Activated CD8-positive, alpha-beta T cell treated with anti-CD3 and anti-CD28 coated beads for 36 hours (primary cell): ENCODE measurements at regions not wholly inside any gene's neighbourhood (a gene's known extent, or its start where the extent isn't known, plus 50 kb on each side); places are given as distances from the start of the nearest gene placed in this dataset.

Experiments used
- ATAC-seq: fragments of 200-7000 bp; cut with Tn5 transposase; one replicate; pipeline ENCODE4 v1.10.0; 2021; ENCODE audit warnings: mild to moderate bottlenecking, moderate library complexity
- CTCF ChIA-PET: fragments of 350-600 bp; sonication (Branson Sonifier 250); formaldehyde crosslinking; loops from one replicate; lab custom pipeline; 2021; ENCODE audit warnings: antibody characterized with exemption; lab: Charles Lee
- POLR2A ChIA-PET: fragments of 350-600 bp; sonication (Branson Sonifier 250); formaldehyde crosslinking; loops from one replicate; lab custom pipeline; 2021; ENCODE audit warnings: antibody characterized with exemption; lab: Charles Lee
- DNase-seq: peaks from one replicate; pipeline ENCODE4 v3.0.0-alpha.2; 2020
- H3K27ac Mint-ChIP-seq: one replicate; pipeline ENCODE4 v1.8.0; 2021; ENCODE audit warnings: mild to moderate bottlenecking, mixed read lengths
- H3K27me3 Mint-ChIP-seq: one replicate; pipeline ENCODE4 v1.8.0; 2021; ENCODE audit warnings: mixed read lengths
- H3K36me3 Mint-ChIP-seq: one replicate; pipeline ENCODE4 v1.8.0; 2021; ENCODE audit warnings: low read depth, mixed read lengths
- H3K4me1 Mint-ChIP-seq: one replicate; pipeline ENCODE4 v1.8.0; 2021; ENCODE audit warnings: low read depth, mixed read lengths
- H3K4me3 Mint-ChIP-seq: one replicate; pipeline ENCODE4 v1.8.0; 2021; ENCODE audit warnings: mild to moderate bottlenecking, moderate library complexity, mixed read lengths
- H3K9me3 Mint-ChIP-seq: one replicate; pipeline ENCODE4 v1.8.0; 2021; ENCODE audit warnings: mixed read lengths
- CTCF ChIP-seq: fragments of 200-600 bp; IDR thresholded peaks from one replicate; pipeline ENCODE4 v1.8.0; 2022; ENCODE audit warnings: antibody characterized with exemption, mild to moderate bottlenecking
- intact Hi-C: fragments of 100-400 bp; cut with micrococcal nuclease; formaldehyde crosslinking; loops from one replicate; pipeline ENCODE4 v1.10.0; 2022

- Mint-ChIP-seq H3K27ac (no peak overlapping the region), H3K9me3 (no peaks in the 10 kb centered on the region), H3K36me3 (no peaks in the 10 kb centered on the region), H3K4me3 (no peak overlapping the region), H3K4me1 (no peaks in the 10 kb centered on the region), H3K27me3 (no peaks in the 10 kb centered on the region)
- ChIA-PET CTCF (no interaction called here), POLR2A (no interaction called here)
- DNase-seq (no peak), ATAC-seq (no peak)
- intact Hi-C loops, result no loop called here
- no peak for TF ChIP-seq CTCF
Observed at GRCh38 chr14:83331513-83331912, 1797.9 kb upstream of the SEL1L start.

GRCh38 chr14:83342590-83342989 lies 1808.9 kb upstream of the SEL1L start:
- POLR2A ChIA-PET, result no interaction called here
- H3K36me3 Mint-ChIP-seq, result no peaks in the 10 kb centered on the region
- TF ChIP-seq CTCF, result no peak
- no peak overlapping the region for H3K27ac Mint-ChIP-seq
- no peaks in the 10 kb centered on the region for H3K27me3 Mint-ChIP-seq
- ATAC-seq (no peak), DNase-seq (no peak)
- intact Hi-C loops, result no loop called here
- H3K4me1 Mint-ChIP-seq, result no peaks in the 10 kb centered on the region
- no peak overlapping the region for H3K4me3 Mint-ChIP-seq
- peaks cover 13% of the 10 kb centered on the region for H3K9me3 Mint-ChIP-seq
- CTCF ChIA-PET, result interaction anchor here (1.4 kb wide), 1 partner anchor 17 kb away, joined by 3 read pairs; no protein-coding TSS in a partner anchor

GRCh38 chr14:83347874-83348273 lies 1814.2 kb upstream of the SEL1L start:
- Mint-ChIP-seq H3K9me3 (peaks cover 9% of the 10 kb centered on the region), H3K4me3 (no peak overlapping the region), H3K27me3 (no peaks in the 10 kb centered on the region), H3K36me3 (no peaks in the 10 kb centered on the region), H3K4me1 (no peaks in the 10 kb centered on the region), H3K27ac (no peak overlapping the region)
- DNase-seq (no peak), ATAC-seq (no peak)
- intact Hi-C loops, result no loop called here
- TF ChIP-seq CTCF, result no peak
- CTCF ChIA-PET, result no interaction called here
- POLR2A ChIA-PET, result no interaction called here

GRCh38 chr14:83355609-83356008 lies 1822.0 kb upstream of the SEL1L start:
- Mint-ChIP-seq H3K27ac (no peak overlapping the region), H3K9me3 (peaks cover 13% of the 10 kb centered on the region), H3K4me1 (no peaks in the 10 kb centered on the region), H3K36me3 (no peaks in the 10 kb centered on the region), H3K4me3 (no peak overlapping the region), H3K27me3 (no peaks in the 10 kb centered on the region)
- TF ChIP-seq CTCF, result no peak
- intact Hi-C loops, result no loop called here
- DNase-seq (no peak), ATAC-seq (no peak)
- ChIA-PET CTCF (no interaction called here), POLR2A (no interaction called here)

- no peak overlapping the region for H3K27ac Mint-ChIP-seq
- POLR2A ChIA-PET, result no interaction called here
- intact Hi-C loops, result no loop called here
- DNase-seq (no peak), ATAC-seq (no peak)
- CTCF ChIA-PET, result no interaction called here
- no peaks in the 10 kb centered on the region for H3K36me3 Mint-ChIP-seq
- H3K4me3 Mint-ChIP-seq, result no peak overlapping the region
- H3K27me3 Mint-ChIP-seq, result no peaks in the 10 kb centered on the region
- peaks cover 12% of the 10 kb centered on the region for H3K9me3 Mint-ChIP-seq
- no peaks in the 10 kb centered on the region for H3K4me1 Mint-ChIP-seq
- no peak for TF ChIP-seq CTCF
Observed at GRCh38 chr14:83356080-83356479, 1822.4 kb upstream of the SEL1L start.
